Panc1 (cell line): ENCODE measurements at regions not wholly inside any gene's neighbourhood (a gene's known extent, or its start where the extent isn't known, plus 50 kb on each side); places are given as distances from the start of the nearest gene placed in this dataset.

ENCODE experiments used
- CTCF ChIP-seq: fragments of 450-650 bp; IDR thresholded peaks from 2 replicates; pipeline ENCODE4 v1.5.1; 2017; ENCODE audit warnings: mild to moderate bottlenecking
- POLR2AphosphoS5 ChIP-seq: IDR thresholded peaks from 2 replicates; pipeline ENCODE4 v1.6.1; 2012; ENCODE audit warnings: mild to moderate bottlenecking, low read depth, low read length, moderate library complexity
- REST ChIP-seq, 2 experiments: IDR thresholded peaks; 2 replicates each; pipeline ENCODE4 v1.6.1; 2011 to 2012; ENCODE audit warnings: low read depth in 2 of 2, control low read depth in 1 of 2, low read length in 1 of 2, mild to moderate bottlenecking in 1 of 2, moderate library complexity in 1 of 2; ENCODE audit not compliant: insufficient read depth in 1 of 2
- SIN3A ChIP-seq: IDR thresholded peaks from 2 replicates; pipeline ENCODE4 v1.6.1; 2012; ENCODE audit warnings: low read depth, mild to moderate bottlenecking, low read length, moderate library complexity, borderline replicate concordance; ENCODE audit not compliant: insufficient read depth
- TCF7L2 ChIP-seq: IDR thresholded peaks from 2 replicates; pipeline ENCODE4 v1.6.1; 2011; ENCODE audit warnings: mild to moderate bottlenecking, low read depth, low read length, inconsistent platforms

- no peak for TF ChIP-seq CTCF
- no peak for TF ChIP-seq REST (IDR thresholded peaks at IDR 0.05; ENCODE audit: insufficient read depth in 1 of 2, low read depth in 2 of 2, low read length in 1 of 2)
- no peak for TF ChIP-seq POLR2AphosphoS5
- TF ChIP-seq TCF7L2 = no peak
- TF ChIP-seq SIN3A = no peak
Measured at GRCh38 chr13:112186091-112186490, 119.1 kb downstream of the SOX1 start.
